ENCODE measurements at regions not wholly inside any gene's neighbourhood (a gene's known extent, or its start where the extent isn't known, plus 50 kb on each side); places are given as distances from the start of the nearest gene placed in this dataset.

GRCh38 chr2:239551206-239551605 lies 150.4 kb upstream of the HDAC4 start:
- no peak for TF ChIP-seq CTCF (IDR thresholded peaks at IDR 0.05)
- TF ChIP-seq POLR2A (IDR thresholded peaks at IDR 0.05) = no peak
